ENCODE measurements at regions not wholly inside any gene's neighbourhood (a gene's known extent, or its start where the extent isn't known, plus 50 kb on each side); places are given as distances from the start of the nearest gene placed in this dataset.

- Mint-ChIP-seq H3K9me3 (no peaks in the 10 kb centered on the region), H3K36me3 (no peaks in the 10 kb centered on the region), H3K27ac (no peak overlapping the region), H3K4me1 (peaks cover 0 to 2% (median 0%) of the 10 kb centered on the region in 7 donors), H3K4me3 (no peak overlapping the region), H3K27me3 (peaks cover 0 to 25% (median 16%) of the 10 kb centered on the region in 5 donors)
- H3K27ac ChIP-seq (ENCODE audit: low read depth, low read length), result no peak overlapping the region
- ATAC-seq (no peak), DNase-seq (no peak)
- CTCF ChIA-PET, result no interaction called here
- intact Hi-C loops (cut with micrococcal nuclease), result no loop called here
- H3K27me3 ChIP-seq (ENCODE audit: control insufficient read depth in 2 of 2, insufficient read depth in 2 of 2, low read length in 2 of 2), result no peaks in the 10 kb centered on the region
- POLR2A ChIA-PET, result no interaction called here
- H3K9me3 ChIP-seq (ENCODE audit: control insufficient read depth in 2 of 3, low read length in 3 of 3), result no peaks in the 10 kb centered on the region
- no peak overlapping the region for H3K4me3 ChIP-seq (ENCODE audit: low read length)
- no peaks in the 10 kb centered on the region for H3K4me1 ChIP-seq (ENCODE audit: control insufficient read depth in 2 of 2, insufficient read depth in 2 of 2, low read length in 2 of 2)
- no peaks in the 10 kb centered on the region for H3K36me3 ChIP-seq (ENCODE audit: control insufficient read depth in 2 of 3, insufficient read depth in 3 of 3, low read length in 3 of 3)
Observed at GRCh38 chr2:6755456-6755855, 110.3 kb downstream of the CMPK2 start.

- ATAC-seq (no peak), DNase-seq (no peak)
- intact Hi-C loops (cut with micrococcal nuclease), result no loop called here
- Mint-ChIP-seq H3K4me1 (no peaks in the 10 kb centered on the region), H3K4me3 (no peak overlapping the region), H3K36me3 (no peaks in the 10 kb centered on the region), H3K27me3 (peaks cover 0 to 18% (median 12%) of the 10 kb centered on the region in 5 donors), H3K27ac (no peak overlapping the region), H3K9me3 (no peaks in the 10 kb centered on the region)
- Histone ChIP-seq H3K4me1 (ENCODE audit: control insufficient read depth in 2 of 2, insufficient read depth in 2 of 2, low read length in 2 of 2) (no peaks in the 10 kb centered on the region), H3K27ac (ENCODE audit: low read depth, low read length) (no peak overlapping the region), H3K9me3 (ENCODE audit: control insufficient read depth in 2 of 3, low read length in 3 of 3) (no peaks in the 10 kb centered on the region), H3K27me3 (ENCODE audit: control insufficient read depth in 2 of 2, insufficient read depth in 2 of 2, low read length in 2 of 2) (no peaks in the 10 kb centered on the region), H3K36me3 (ENCODE audit: control insufficient read depth in 2 of 3, insufficient read depth in 3 of 3, low read length in 3 of 3) (no peaks in the 10 kb centered on the region), H3K4me3 (ENCODE audit: low read length) (no peak overlapping the region)
- POLR2A ChIA-PET, result no interaction called here
- CTCF ChIA-PET, result no interaction called here
Observed at GRCh38 chr2:6757215-6757614, 108.5 kb downstream of the CMPK2 start.

GRCh38 chr2:6759689-6760088 lies 106.0 kb downstream of the CMPK2 start:
- Histone ChIP-seq H3K4me1 (ENCODE audit: control insufficient read depth in 2 of 2, insufficient read depth in 2 of 2, low read length in 2 of 2) (no peaks in the 10 kb centered on the region), H3K36me3 (ENCODE audit: control insufficient read depth in 2 of 3, insufficient read depth in 3 of 3, low read length in 3 of 3) (no peaks in the 10 kb centered on the region), H3K9me3 (ENCODE audit: control insufficient read depth in 2 of 3, low read length in 3 of 3) (no peaks in the 10 kb centered on the region), H3K27ac (ENCODE audit: low read depth, low read length) (no peak overlapping the region), H3K27me3 (ENCODE audit: control insufficient read depth in 2 of 2, insufficient read depth in 2 of 2, low read length in 2 of 2) (no peaks in the 10 kb centered on the region), H3K4me3 (ENCODE audit: low read length) (no peak overlapping the region)
- ChIA-PET POLR2A (no interaction called here), CTCF (no interaction called here)
- H3K9me3 Mint-ChIP-seq, result no peaks in the 10 kb centered on the region
- intact Hi-C loops (cut with micrococcal nuclease), result no loop called here
- ATAC-seq (peak; percentile 26), DNase-seq (no peak)
- peaks cover 0 to 14% (median 7%) of the 10 kb centered on the region in 5 donors for H3K27me3 Mint-ChIP-seq
- H3K4me1 Mint-ChIP-seq, result no peaks in the 10 kb centered on the region
- no peaks in the 10 kb centered on the region for H3K36me3 Mint-ChIP-seq
- H3K4me3 Mint-ChIP-seq, result no peak overlapping the region
- H3K27ac Mint-ChIP-seq, result no peak overlapping the region

- no peak overlapping the region for H3K27ac ChIP-seq (ENCODE audit: low read depth, low read length)
- H3K4me3 Mint-ChIP-seq, result no peak overlapping the region
- H3K4me3 ChIP-seq (ENCODE audit: low read length), result no peak overlapping the region
- H3K4me1 Mint-ChIP-seq, result no peaks in the 10 kb centered on the region
- intact Hi-C loops (cut with micrococcal nuclease), result no loop called here
- H3K9me3 Mint-ChIP-seq, result no peaks in the 10 kb centered on the region
- peaks cover 0 to 14% (median 7%) of the 10 kb centered on the region in 5 donors for H3K27me3 Mint-ChIP-seq
- POLR2A ChIA-PET, result no interaction called here
- no peaks in the 10 kb centered on the region for H3K27me3 ChIP-seq (ENCODE audit: control insufficient read depth in 2 of 2, insufficient read depth in 2 of 2, low read length in 2 of 2)
- DNase-seq, result no peak
- no peak overlapping the region for H3K27ac Mint-ChIP-seq
- peak; percentile 38 for ATAC-seq
- H3K9me3 ChIP-seq (ENCODE audit: control insufficient read depth in 2 of 3, low read length in 3 of 3), result no peaks in the 10 kb centered on the region
- H3K4me1 ChIP-seq (ENCODE audit: control insufficient read depth in 2 of 2, insufficient read depth in 2 of 2, low read length in 2 of 2), result no peaks in the 10 kb centered on the region
- CTCF ChIA-PET, result no interaction called here
- H3K36me3 Mint-ChIP-seq, result no peaks in the 10 kb centered on the region
- H3K36me3 ChIP-seq (ENCODE audit: control insufficient read depth in 2 of 3, insufficient read depth in 3 of 3, low read length in 3 of 3), result no peaks in the 10 kb centered on the region
Observed at GRCh38 chr2:6760132-6760531, 105.6 kb downstream of the CMPK2 start.

GRCh38 chr2:6764968-6765723 lies 100.6 kb downstream of the CMPK2 start:
- POLR2A ChIA-PET, result no interaction called here
- Histone ChIP-seq H3K4me3 (ENCODE audit: low read length) (no peak overlapping the region), H3K27ac (ENCODE audit: low read depth, low read length) (no peak overlapping the region), H3K9me3 (ENCODE audit: control insufficient read depth in 2 of 3, low read length in 3 of 3) (no peaks in the 10 kb centered on the region), H3K4me1 (ENCODE audit: control insufficient read depth in 2 of 2, insufficient read depth in 2 of 2, low read length in 2 of 2) (no peaks in the 10 kb centered on the region), H3K27me3 (ENCODE audit: control insufficient read depth in 2 of 2, insufficient read depth in 2 of 2, low read length in 2 of 2) (no peaks in the 10 kb centered on the region), H3K36me3 (ENCODE audit: control insufficient read depth in 2 of 3, insufficient read depth in 3 of 3, low read length in 3 of 3) (no peaks in the 10 kb centered on the region)
- Mint-ChIP-seq H3K4me3 (no peak overlapping the region), H3K9me3 (no peaks in the 10 kb centered on the region), H3K27ac (no peak overlapping the region), H3K36me3 (no peaks in the 10 kb centered on the region), H3K4me1 (no peaks in the 10 kb centered on the region), H3K27me3 (peaks cover 0 to 5% (median 0%) of the 10 kb centered on the region in 5 donors)
- CTCF ChIA-PET, result no interaction called here
- DNase-seq (no peak), ATAC-seq (no peak)
- intact Hi-C loops (cut with micrococcal nuclease), result no loop called here

- peaks cover 0 to 15% (median 5%) of the 10 kb centered on the region in 7 donors for H3K4me1 Mint-ChIP-seq
- POLR2A ChIA-PET, result no interaction called here
- no peaks in the 10 kb centered on the region for H3K36me3 ChIP-seq (ENCODE audit: control insufficient read depth in 2 of 3, insufficient read depth in 3 of 3, low read length in 3 of 3)
- peaks cover 16 to 31% (median 22%) of the 10 kb centered on the region in 5 donors for H3K27me3 Mint-ChIP-seq
- H3K4me1 ChIP-seq (ENCODE audit: control insufficient read depth in 2 of 2, insufficient read depth in 2 of 2, low read length in 2 of 2), result peaks cover 0 to 6% of the 10 kb centered on the region in 2 donors
- intact Hi-C loops (cut with micrococcal nuclease), result no loop called here
- H3K27me3 ChIP-seq (ENCODE audit: control insufficient read depth in 2 of 2, insufficient read depth in 2 of 2, low read length in 2 of 2), result no peaks in the 10 kb centered on the region
- no peak for DNase-seq
- H3K36me3 Mint-ChIP-seq, result no peaks in the 10 kb centered on the region
- no peak overlapping the region for H3K4me3 ChIP-seq (ENCODE audit: low read length)
- H3K9me3 ChIP-seq (ENCODE audit: control insufficient read depth in 2 of 3, low read length in 3 of 3), result no peaks in the 10 kb centered on the region
- H3K27ac Mint-ChIP-seq, result no peak overlapping the region
- H3K27ac ChIP-seq (ENCODE audit: low read depth, low read length), result no peak overlapping the region
- ATAC-seq, result no peak
- H3K4me3 Mint-ChIP-seq, result no peak overlapping the region
- no peaks in the 10 kb centered on the region for H3K9me3 Mint-ChIP-seq
- CTCF ChIA-PET, result no interaction called here
Observed at GRCh38 chr2:6769346-6769745, 96.4 kb downstream of the CMPK2 start.

GRCh38 chr2:6770006-6770405 lies 95.7 kb downstream of the CMPK2 start:
- no peak for DNase-seq
- Mint-ChIP-seq H3K9me3 (no peaks in the 10 kb centered on the region), H3K27ac (no peak overlapping the region), H3K27me3 (peaks cover 17 to 33% (median 25%) of the 10 kb centered on the region in 5 donors), H3K4me1 (peaks cover 0 to 15% (median 5%) of the 10 kb centered on the region in 7 donors), H3K36me3 (no peaks in the 10 kb centered on the region), H3K4me3 (no peak overlapping the region)
- intact Hi-C loops (cut with micrococcal nuclease), result loop anchor here in 1 of 2 donors (10.0 kb wide), 1 partner anchor 95 kb away; the partner anchor contains the start of gene CMPK2
- POLR2A ChIA-PET, result no interaction called here
- CTCF ChIA-PET, result no interaction called here
- Histone ChIP-seq H3K27ac (ENCODE audit: low read depth, low read length) (no peak overlapping the region), H3K9me3 (ENCODE audit: control insufficient read depth in 2 of 3, low read length in 3 of 3) (no peaks in the 10 kb centered on the region), H3K4me3 (ENCODE audit: low read length) (no peak overlapping the region), H3K4me1 (ENCODE audit: control insufficient read depth in 2 of 2, insufficient read depth in 2 of 2, low read length in 2 of 2) (peaks cover 0 to 6% of the 10 kb centered on the region in 2 donors), H3K36me3 (ENCODE audit: control insufficient read depth in 2 of 3, insufficient read depth in 3 of 3, low read length in 3 of 3) (no peaks in the 10 kb centered on the region), H3K27me3 (ENCODE audit: control insufficient read depth in 2 of 2, insufficient read depth in 2 of 2, low read length in 2 of 2) (no peaks in the 10 kb centered on the region)
- ATAC-seq, result no peak
